Mammary epithelial cell (primary cell): ENCODE measurements at regions not wholly inside any gene's neighbourhood (a gene's known extent, or its start where the extent isn't known, plus 50 kb on each side); places are given as distances from the start of the nearest gene placed in this dataset.

ENCODE experiments used
- CTCF ChIP-seq, 2 donors: IDR thresholded peaks in 1 of 2; conservative IDR thresholded peaks in 1 of 2; 2 replicates each; pipeline ENCODE4 v1.5.1; 2011 to 2012; ENCODE audit warnings: inconsistent platforms in 2 of 2, low read length in 2 of 2, mild to moderate bottlenecking in 2 of 2, control low read depth in 1 of 2, low read depth in 1 of 2; ENCODE audit not compliant: insufficient read depth in 1 of 2; ENCODE audit errors: extremely low read depth in 1 of 2
- EZH2 ChIP-seq: IDR thresholded peaks from 2 replicates; pipeline ENCODE4 v1.6.1; 2012; ENCODE audit warnings: low read length, inconsistent platforms, borderline replicate concordance

GRCh38 chr21:25489673-25490072, 117.6 kb downstream of the MRPL39 start:
- TF ChIP-seq CTCF (conservative IDR thresholded peaks at IDR 0.05 in 1 of 2, IDR thresholded peaks at IDR 0.05 in 1 of 2; ENCODE audit: extremely low read depth in 1 of 2, insufficient read depth in 1 of 2, low read depth in 1 of 2, low read length in 2 of 2) (no peak), EZH2 (no peak)
